DND-41 (cell line): ENCODE measurements at regions not wholly inside any gene's neighbourhood (a gene's known extent, or its start where the extent isn't known, plus 50 kb on each side); places are given as distances from the start of the nearest gene placed in this dataset.
"Not testable (repeated sequence)": the region's sequence is repeated elsewhere in the genome, so short reads cannot be mapped to it uniquely, and the experiment has no call there.

Experiments
- CTCF ChIP-seq: IDR thresholded peaks from 2 replicates; pipeline ENCODE4 v1.5.1; 2012; ENCODE audit warnings: borderline replicate concordance, low read length, moderate library complexity, mild to moderate bottlenecking; ENCODE audit not compliant: poor library complexity, severe bottlenecking; ENCODE audit errors: extremely low read depth
- EZH2 ChIP-seq: IDR thresholded peaks from 3 replicates; pipeline ENCODE4 v1.6.1; 2012; ENCODE audit warnings: borderline replicate concordance, low read depth, mild to moderate bottlenecking, moderate library complexity, low read length, inconsistent platforms; ENCODE audit not compliant: severe bottlenecking

- not testable (repeated sequence) for TF ChIP-seq CTCF, EZH2
Measured at GRCh38 chr1:81504820-81505219, 295.9 kb upstream of the ADGRL2 start.
